Endothelial cell of umbilical vein (primary cell): ENCODE measurements at regions not wholly inside any gene's neighbourhood (a gene's known extent, or its start where the extent isn't known, plus 50 kb on each side); places are given as distances from the start of the nearest gene placed in this dataset.

Source experiments
- BruUV-seq: library from RNA; stranded (reverse); fragments of 400-500 nt; replicated peaks from 2 replicates; lab custom pipeline; 2021; lab: Mats Ljungman, UMichigan
- CTCF ChIA-PET: fragments of 300-600, 350-600 bp; sonication (Branson Sonifier 250); formaldehyde crosslinking; loops from one replicate; lab custom pipeline; 2021; ENCODE audit warnings: antibody characterized with exemption, inconsistent platforms; lab: Charles Lee
- POLR2A ChIA-PET: fragments of 300-600, 350-600 bp; sonication (Branson Sonifier 250); formaldehyde crosslinking; loops from one replicate; lab custom pipeline; 2021; ENCODE audit warnings: antibody characterized with exemption, inconsistent platforms; lab: Charles Lee
- DNase-seq: peaks from one replicate; pipeline ENCODE4 v3.0.0-alpha.2; 2011; ENCODE audit warnings: low read depth, low spot score
- FAIRE-seq: peaks from 2 replicates; lab custom pipeline; 2011; peaks lifted over from hg19 to GRCh38; lab: Jason Lieb, UNC
- H2AFZ ChIP-seq: 2 replicates; pipeline ENCODE4 v1.6.0; 2012; ENCODE audit warnings: low read depth, low read length, control low read depth, inconsistent platforms
- H3K27ac ChIP-seq: 2 replicates; pipeline ENCODE4 v1.5.1; 2011; ENCODE audit warnings: low read depth, mild to moderate bottlenecking, control low read depth, low read length, moderate library complexity; ENCODE audit not compliant: insufficient read depth
- H3K27me3 ChIP-seq, 2 experiments: 2 replicates each; pipeline versions ENCODE4 v1.6.0 to v1.6.1; 2011; ENCODE audit warnings: low read length in 2 of 2, mixed read lengths in 1 of 2; ENCODE audit not compliant: control insufficient read depth in 2 of 2, insufficient read depth in 2 of 2
- H3K36me3 ChIP-seq, 2 experiments: 2 replicates in 1 of 2; 3 replicates in 1 of 2; pipeline ENCODE4 v1.5.1; 2011; ENCODE audit warnings: low read length in 2 of 2, mild to moderate bottlenecking in 1 of 2, moderate library complexity in 1 of 2; ENCODE audit not compliant: control insufficient read depth in 2 of 2, insufficient read depth in 2 of 2; ENCODE audit errors: extremely low read depth in 1 of 2
- H3K4me1 ChIP-seq: 3 replicates; pipeline ENCODE4 v1.5.1; 2011; ENCODE audit warnings: mild to moderate bottlenecking, low read length; ENCODE audit not compliant: control insufficient read depth, insufficient read depth; ENCODE audit errors: extremely low read depth
- H3K4me2 ChIP-seq: 2 replicates; pipeline ENCODE4 v1.6.1; 2011; ENCODE audit warnings: low read length, control low read depth, mixed read lengths; ENCODE audit not compliant: insufficient read depth
- H3K4me3 ChIP-seq, 3 experiments: fragments of 200-600 bp in 1 of 3; sonication (generic), shearing (Covaris generic) in 1 of 3; replicated peaks in 1 of 3; 2 replicates each; pipeline ENCODE4 v1.5.1; 2011 to 2016; ENCODE audit warnings: control low read depth in 3 of 3, low read length in 3 of 3, mild to moderate bottlenecking in 2 of 3, inconsistent platforms in 1 of 3, low read depth in 1 of 3, moderate library complexity in 1 of 3; ENCODE audit not compliant: insufficient read depth in 1 of 3
- H3K79me2 ChIP-seq: 2 replicates; pipeline ENCODE4 v1.6.0; 2012; ENCODE audit warnings: low read length, inconsistent platforms; ENCODE audit not compliant: control insufficient read depth, insufficient read depth
- H3K9ac ChIP-seq: replicated peaks from 2 replicates; pipeline ENCODE3; 2011; ENCODE audit warnings: low read length, control low read depth; ENCODE audit not compliant: insufficient read depth; ENCODE audit errors: extremely low read depth
- H3K9me1 ChIP-seq: replicated peaks from 3 replicates; pipeline ENCODE4 v1.6.0; 2011; ENCODE audit warnings: mild to moderate bottlenecking, low read length; ENCODE audit not compliant: control insufficient read depth, insufficient read depth; ENCODE audit errors: extremely low read depth
- H3K9me3 ChIP-seq: replicated peaks from 2 replicates; pipeline ENCODE4 v1.5.1; 2012; ENCODE audit warnings: low read length, inconsistent platforms; ENCODE audit not compliant: control insufficient read depth, insufficient read depth
- H4K20me1 ChIP-seq: replicated peaks from 2 replicates; pipeline ENCODE3; 2011; ENCODE audit warnings: mild to moderate bottlenecking, low read length; ENCODE audit not compliant: control insufficient read depth, insufficient read depth; ENCODE audit errors: extremely low read depth
- CTCF ChIP-seq, 2 donors: IDR thresholded peaks; 1 replicate in 1 of 2; 2 replicates in 1 of 2; pipeline ENCODE4 v1.5.1; 2011; ENCODE audit warnings: low read length in 2 of 2, mild to moderate bottlenecking in 2 of 2, moderate library complexity in 2 of 2, control low read depth in 1 of 2, inconsistent platforms in 1 of 2, low read depth in 1 of 2; ENCODE audit not compliant: insufficient read depth in 1 of 2; ENCODE audit errors: extremely low read depth in 1 of 2
- EZH2 ChIP-seq: IDR thresholded peaks from 2 replicates; pipeline ENCODE4 v1.6.1; 2012; ENCODE audit warnings: borderline replicate concordance, low read depth, mild to moderate bottlenecking, moderate library complexity, low read length, inconsistent platforms; ENCODE audit not compliant: severe bottlenecking
- FOS ChIP-seq: IDR thresholded peaks from 2 replicates; pipeline ENCODE4 v1.6.1; 2011; ENCODE audit warnings: mild to moderate bottlenecking, low read length, moderate library complexity, borderline replicate concordance; ENCODE audit not compliant: insufficient read depth
- GATA2 ChIP-seq: IDR thresholded peaks from 2 replicates; pipeline ENCODE4 v1.7.0; 2011; ENCODE audit warnings: low read depth, mild to moderate bottlenecking, moderate library complexity, mixed read lengths, low read length; ENCODE audit not compliant: insufficient read length, insufficient read depth
- JUN ChIP-seq: IDR thresholded peaks from 2 replicates; pipeline ENCODE4 v1.6.1; 2011; ENCODE audit warnings: borderline replicate concordance, low read depth; ENCODE audit not compliant: insufficient read length, insufficient read depth
- MAX ChIP-seq: IDR thresholded peaks from 2 replicates; pipeline ENCODE4 v1.6.1; 2011; ENCODE audit not compliant: insufficient read depth, insufficient read length
- MYC ChIP-seq: IDR thresholded peaks from one replicate; pipeline ENCODE4 v1.6.1; 2011; ENCODE audit warnings: mild to moderate bottlenecking, low read depth, low read length
- POLR2A ChIP-seq: IDR thresholded peaks from 2 replicates; pipeline ENCODE4 v1.6.1; 2012; ENCODE audit warnings: low read depth, mild to moderate bottlenecking, control low read depth, low read length
- POLR2AphosphoS5 ChIP-seq: IDR thresholded peaks from 2 replicates; pipeline ENCODE4 v1.6.1; 2012; ENCODE audit warnings: low read depth, mild to moderate bottlenecking, control low read depth, low read length, moderate library complexity; ENCODE audit not compliant: insufficient read depth
- dilution Hi-C: fragments of 300-500 bp; cut with MboI; formaldehyde crosslinking; loops from one replicate; pipeline ENCODE4 v1.15.0; 2019; ENCODE audit warnings: low sequenced_read_pairs; ENCODE audit not compliant: extremely low pct_ligation_motif_present
- intact Hi-C: fragments of 100-400 bp; cut with micrococcal nuclease; formaldehyde crosslinking; loops from one replicate; pipeline ENCODE4 v1.10.0; 2022

GRCh38 chr1:68820151-68820550, 323.3 kb upstream of the DEPDC1 start:
- dilution Hi-C loops = no loop called here
- Histone ChIP-seq H3K27ac (no peak overlapping the region), H4K20me1 (no peaks in the 10 kb centered on the region), H3K4me1 (no peaks in the 10 kb centered on the region), H3K9me3 (no peaks in the 10 kb centered on the region), H3K9me1 (no peaks in the 10 kb centered on the region), H3K27me3 (no peaks in the 10 kb centered on the region), H2AFZ (no peak overlapping the region), H3K9ac (no peak overlapping the region), H3K4me3 (no peak overlapping the region), H3K36me3 (no peaks in the 10 kb centered on the region), H3K4me2 (no peak overlapping the region), H3K79me2 (no peaks in the 10 kb centered on the region)
- FAIRE-seq (no peak), DNase-seq (no peak)
- BruUV-seq = no TSS peak
- TF ChIP-seq GATA2 (no peak), FOS (no peak), MYC (no peak), MAX (no peak), EZH2 (no peak), JUN (no peak), CTCF (IDR thresholded peaks at IDR 0.05; ENCODE audit: extremely low read depth in 1 of 2, insufficient read depth in 1 of 2, low read depth in 1 of 2, low read length in 2 of 2) (no peak), POLR2AphosphoS5 (no peak), POLR2A (no peak)
- intact Hi-C loops = no loop called here
- ChIA-PET POLR2A (no interaction called here), CTCF (no interaction called here)
